ENCODE measurements at regions not wholly inside any gene's neighbourhood (a gene's known extent, or its start where the extent isn't known, plus 50 kb on each side); places are given as distances from the start of the nearest gene placed in this dataset.
"Not testable (repeated sequence)": the region's sequence is repeated elsewhere in the genome, so short reads cannot be mapped to it uniquely, and the experiment has no call there.

- DNase-seq (ENCODE audit: insufficient read length) (no peak), FAIRE-seq (no peak)
- no peak for TF ChIP-seq POLR2A (IDR thresholded peaks at IDR 0.05; ENCODE audit: low read depth, low read length)
- no peak for TF ChIP-seq TAF1 (IDR thresholded peaks at IDR 0.05; ENCODE audit: borderline replicate concordance, low read depth, low read length)
- TF ChIP-seq POLR2AphosphoS5 (IDR thresholded peaks at IDR 0.05; ENCODE audit: low read depth, low read length) = no peak
Measured at GRCh38 chr5:1634337-1634661, 110.5 kb upstream of the LPCAT1 start.

GRCh38 chr5:1633605-1634336 is 110.0 kb upstream of the LPCAT1 start:
- peak; percentile 83 for TF ChIP-seq TAF1 (IDR thresholded peaks at IDR 0.05; ENCODE audit: borderline replicate concordance, low read depth, low read length)
- TF ChIP-seq POLR2AphosphoS5 (IDR thresholded peaks at IDR 0.05; ENCODE audit: low read depth, low read length) = peak; percentile 89; the same call in 1 of the 2 replicates
- peak; percentile 91 for TF ChIP-seq POLR2A (IDR thresholded peaks at IDR 0.05; ENCODE audit: low read depth, low read length)
- no peak for FAIRE-seq
- DNase-seq (ENCODE audit: insufficient read length) = peak; percentile 95

- DNase-seq (ENCODE audit: insufficient read length); FAIRE-seq: not testable (repeated sequence)
Measured at GRCh38 chr5:1631004-1631403, 107.2 kb upstream of the LPCAT1 start.

GRCh38 chr5:1626397-1626796 is 102.6 kb upstream of the LPCAT1 start:
- FAIRE-seq; DNase-seq (ENCODE audit: insufficient read length): not testable (repeated sequence)

GRCh38 chr5:1619531-1619930 is 95.8 kb upstream of the LPCAT1 start:
- DNase-seq (ENCODE audit: insufficient read length); FAIRE-seq: not testable (repeated sequence)

- not testable (repeated sequence) for DNase-seq (ENCODE audit: insufficient read length); FAIRE-seq
Measured at GRCh38 chr5:1618296-1618865, 94.6 kb upstream of the LPCAT1 start.

GRCh38 chr5:1617236-1617755 is 93.5 kb upstream of the LPCAT1 start:
- not testable (repeated sequence) for FAIRE-seq; DNase-seq (ENCODE audit: insufficient read length)

- not testable (repeated sequence) for FAIRE-seq; DNase-seq (ENCODE audit: insufficient read length)
Measured at GRCh38 chr5:1613515-1613914, 89.8 kb upstream of the LPCAT1 start.

- not testable (repeated sequence) for FAIRE-seq; DNase-seq (ENCODE audit: insufficient read length)
Measured at GRCh38 chr5:1610526-1610925, 86.8 kb upstream of the LPCAT1 start.

- DNase-seq (ENCODE audit: insufficient read length); FAIRE-seq: not testable (repeated sequence)
Measured at GRCh38 chr5:1609111-1609510, 85.4 kb upstream of the LPCAT1 start.

GRCh38 chr5:1608336-1608735 is 84.6 kb upstream of the LPCAT1 start:
- not testable (repeated sequence) for FAIRE-seq; DNase-seq (ENCODE audit: insufficient read length)

GRCh38 chr5:1606951-1607350 is 83.2 kb upstream of the LPCAT1 start:
- FAIRE-seq; DNase-seq (ENCODE audit: insufficient read length): not testable (repeated sequence)

GRCh38 chr5:1603916-1604315 is 80.2 kb upstream of the LPCAT1 start:
- not testable (repeated sequence) for FAIRE-seq; DNase-seq (ENCODE audit: insufficient read length)

GRCh38 chr5:1601565-1601964 is 77.8 kb upstream of the LPCAT1 start:
- DNase-seq (ENCODE audit: insufficient read length); FAIRE-seq: not testable (repeated sequence)

GRCh38 chr5:1598950-1599737 is 75.4 kb upstream of the LPCAT1 start:
- DNase-seq (ENCODE audit: insufficient read length); FAIRE-seq: not testable (repeated sequence)

- DNase-seq (ENCODE audit: insufficient read length); FAIRE-seq: not testable (repeated sequence)
Measured at GRCh38 chr5:1597093-1597473, 73.3 kb upstream of the LPCAT1 start.

GRCh38 chr5:1596462-1597092 is 72.8 kb upstream of the LPCAT1 start:
- FAIRE-seq; DNase-seq (ENCODE audit: insufficient read length): not testable (repeated sequence)
